Prostate gland (tissue), 2 donors: ENCODE measurements at regions not wholly inside any gene's neighbourhood (a gene's known extent, or its start where the extent isn't known, plus 50 kb on each side); places are given as distances from the start of the nearest gene placed in this dataset.

Experiments used
- DNase-seq: peaks from one replicate; pipeline ENCODE4 v3.0.0-alpha.2; 2019; ENCODE audit warnings: low spot score
- H3K27ac ChIP-seq, 2 donors: fragments of 200-600 bp; sonication (generic); 2 replicates each; pipeline ENCODE4 v1.5.1; 2017 to 2019
- H3K27me3 ChIP-seq: fragments of 200-600 bp; sonication (generic); replicated peaks from 2 replicates; pipeline ENCODE4 v1.5.1; 2019; ENCODE audit not compliant: insufficient read depth
- H3K36me3 ChIP-seq, 2 donors: fragments of 200-600 bp; sonication (generic); 1 replicate in 1 of 2; 2 replicates in 1 of 2; pipeline versions ENCODE4 v1.5.1 to v1.8.1; 2017 to 2019
- H3K4me1 ChIP-seq: fragments of 200-600 bp; sonication (generic); replicated peaks from 2 replicates; pipeline ENCODE4 v1.5.1; 2019
- H3K4me3 ChIP-seq, 2 donors: fragments of 200-600 bp; sonication (generic); 2 replicates each; pipeline ENCODE4 v1.5.1; 2017 to 2019
- H3K9me3 ChIP-seq: fragments of 200-600 bp; sonication (generic); 2 replicates; pipeline ENCODE4 v1.5.1; 2017
- POLR2A ChIP-seq: fragments of 450-650 bp; IDR thresholded peaks from one replicate; pipeline ENCODE4 v1.6.1; 2016; ENCODE audit warnings: antibody characterized with exemption, mild to moderate bottlenecking
- POLR2AphosphoS5 ChIP-seq: sonication (generic); formaldehyde crosslinking; IDR thresholded peaks from one replicate; pipeline ENCODE4 v1.6.1; 2017; ENCODE audit warnings: antibody characterized with exemption
- WGBS: methylation state at CpG from one replicate; pipeline ENCODE4 v1.1.5; 2018; 5-methylcytosine and 5-hydroxymethylcytosine counted together
- intact Hi-C: fragments of 100-400 bp; cut with DNase I; formaldehyde crosslinking; loops from one replicate; pipeline ENCODE4 v1.14.2; 2022
- TF ChIP-seq, protein P1 (sequence below), 4 experiments: fragments of 200-600 bp in 2 of 4; fragments of 450-650 bp in 2 of 4; sonication (generic) in 2 of 4; IDR thresholded peaks; 1 replicate in 3 of 4; 2 replicates in 1 of 4; pipeline ENCODE4 v1.5.1; 2016 to 2019; ENCODE audit warnings: antibody characterized with exemption in 4 of 4, mild to moderate bottlenecking in 2 of 4, moderate library complexity in 2 of 4

DNA sequence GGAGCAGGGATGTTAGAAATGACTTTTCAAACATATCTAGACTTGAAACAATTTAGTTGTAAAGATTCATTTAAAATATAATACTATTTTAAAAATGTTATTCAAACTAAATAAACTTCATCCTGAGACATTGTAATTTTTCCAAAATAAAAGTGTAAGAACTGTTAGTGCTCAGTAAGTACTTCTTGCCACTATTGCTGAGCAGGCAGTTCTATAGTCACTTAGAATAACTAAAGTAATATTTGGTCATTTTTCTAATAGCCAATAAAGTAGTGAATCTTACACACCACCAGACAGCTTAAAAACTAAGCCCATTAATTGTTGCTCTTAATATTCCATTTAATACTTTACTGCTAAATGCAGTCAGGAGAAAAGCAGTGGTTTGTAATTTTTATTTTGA, 1120.0 kb upstream of the CDH10 start:
- Histone ChIP-seq H3K27ac (no peak overlapping the region), H3K36me3 (no peaks in the 10 kb centered on the region), H3K27me3 (no peaks in the 10 kb centered on the region), H3K9me3 (no peaks in the 10 kb centered on the region), H3K4me1 (no peaks in the 10 kb centered on the region), H3K4me3 (no peak overlapping the region)
- intact Hi-C loops, result no loop called here
- no peak for DNase-seq
- TF ChIP-seq POLR2AphosphoS5 (no peak), POLR2A (no peak)
- TF ChIP-seq, protein P1, sequence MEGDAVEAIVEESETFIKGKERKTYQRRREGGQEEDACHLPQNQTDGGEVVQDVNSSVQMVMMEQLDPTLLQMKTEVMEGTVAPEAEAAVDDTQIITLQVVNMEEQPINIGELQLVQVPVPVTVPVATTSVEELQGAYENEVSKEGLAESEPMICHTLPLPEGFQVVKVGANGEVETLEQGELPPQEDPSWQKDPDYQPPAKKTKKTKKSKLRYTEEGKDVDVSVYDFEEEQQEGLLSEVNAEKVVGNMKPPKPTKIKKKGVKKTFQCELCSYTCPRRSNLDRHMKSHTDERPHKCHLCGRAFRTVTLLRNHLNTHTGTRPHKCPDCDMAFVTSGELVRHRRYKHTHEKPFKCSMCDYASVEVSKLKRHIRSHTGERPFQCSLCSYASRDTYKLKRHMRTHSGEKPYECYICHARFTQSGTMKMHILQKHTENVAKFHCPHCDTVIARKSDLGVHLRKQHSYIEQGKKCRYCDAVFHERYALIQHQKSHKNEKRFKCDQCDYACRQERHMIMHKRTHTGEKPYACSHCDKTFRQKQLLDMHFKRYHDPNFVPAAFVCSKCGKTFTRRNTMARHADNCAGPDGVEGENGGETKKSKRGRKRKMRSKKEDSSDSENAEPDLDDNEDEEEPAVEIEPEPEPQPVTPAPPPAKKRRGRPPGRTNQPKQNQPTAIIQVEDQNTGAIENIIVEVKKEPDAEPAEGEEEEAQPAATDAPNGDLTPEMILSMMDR (IDR thresholded peaks at IDR 0.05), result no peak

DNA sequence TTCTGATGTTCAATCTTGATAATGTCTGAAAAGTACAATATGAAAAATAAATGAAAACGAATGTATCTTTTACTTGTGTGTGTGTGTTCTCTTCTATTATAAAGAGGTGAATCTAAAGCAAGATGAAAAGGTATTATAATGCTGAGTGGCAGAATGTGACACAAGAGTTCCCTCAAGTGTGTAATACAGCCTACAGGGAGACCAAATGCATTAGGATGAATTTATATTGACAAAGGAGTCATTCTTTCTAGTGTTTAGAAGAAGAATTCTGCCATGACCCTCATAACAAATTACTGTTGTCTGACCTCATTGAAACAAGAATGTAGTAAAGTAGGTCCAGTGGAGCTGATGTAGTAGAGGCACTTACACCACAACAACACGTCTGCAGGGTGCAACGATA, 1119.0 kb upstream of the CDH10 start:
- 13% methylated on average over 3 of the region's 3 CpGs for WGBS
- Histone ChIP-seq H3K9me3 (no peaks in the 10 kb centered on the region), H3K36me3 (no peaks in the 10 kb centered on the region), H3K4me1 (no peaks in the 10 kb centered on the region), H3K4me3 (no peak overlapping the region), H3K27me3 (no peaks in the 10 kb centered on the region), H3K27ac (no peak overlapping the region)
- no peak for DNase-seq
- no peak for TF ChIP-seq POLR2A
- no peak for TF ChIP-seq POLR2AphosphoS5
- TF ChIP-seq, protein P1 (IDR thresholded peaks at IDR 0.05), result no peak
- intact Hi-C loops, result no loop called here

DNA sequence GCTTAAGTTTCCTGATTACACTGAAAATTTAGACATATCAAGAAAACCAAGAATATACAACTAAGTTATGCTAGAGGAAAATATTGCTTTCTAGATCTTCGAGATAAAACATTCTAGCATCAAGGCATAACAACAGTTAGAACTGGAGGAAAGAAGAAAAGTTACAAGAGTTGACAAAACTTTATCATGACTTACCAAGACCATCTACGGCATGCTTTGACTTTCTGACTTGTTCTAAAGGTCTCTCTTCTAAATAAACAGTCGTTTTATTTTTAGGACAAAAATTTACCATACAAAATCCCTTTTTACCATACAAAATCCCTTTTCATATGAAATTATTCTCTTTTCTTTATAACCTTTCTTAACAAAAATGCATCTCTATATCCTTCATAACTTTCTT, 1110.1 kb upstream of the CDH10 start:
- no peaks in the 10 kb centered on the region for H3K4me1 ChIP-seq
- 46% methylated on average over 3 of the region's 3 CpGs for WGBS
- H3K9me3 ChIP-seq, result no peaks in the 10 kb centered on the region
- no peaks in the 10 kb centered on the region for H3K36me3 ChIP-seq
- DNase-seq, result no peak
- intact Hi-C loops, result no loop called here
- no peak overlapping the region for H3K4me3 ChIP-seq
- H3K27ac ChIP-seq, result no peak overlapping the region
- TF ChIP-seq POLR2AphosphoS5 (no peak), POLR2A (no peak)
- TF ChIP-seq, protein P1 (IDR thresholded peaks at IDR 0.05), result no peak
- H3K27me3 ChIP-seq, result no peaks in the 10 kb centered on the region

DNA sequence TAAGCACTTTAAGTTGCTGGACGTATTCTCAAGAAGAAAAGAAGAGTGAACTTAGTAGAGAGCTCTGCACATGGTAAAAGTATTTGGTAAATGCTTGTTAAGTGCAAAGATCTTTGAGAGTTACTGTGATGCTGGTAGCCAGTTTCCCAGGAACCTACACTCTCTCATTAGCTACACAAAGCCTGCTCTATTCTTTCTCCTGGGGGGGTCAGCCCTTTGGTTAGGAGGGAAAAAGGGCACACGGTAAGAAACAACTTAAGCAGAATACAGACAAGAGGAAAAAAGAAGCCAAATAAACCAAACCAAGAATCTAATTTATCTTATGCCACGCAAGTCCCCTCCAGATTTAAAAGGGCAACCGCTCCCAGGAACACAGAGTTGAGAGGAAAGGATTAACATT, 1100.1 kb upstream of the CDH10 start:
- Histone ChIP-seq H3K4me3 (no peak overlapping the region), H3K27me3 (no peaks in the 10 kb centered on the region), H3K4me1 (no peaks in the 10 kb centered on the region), H3K36me3 (no peaks in the 10 kb centered on the region), H3K9me3 (no peaks in the 10 kb centered on the region), H3K27ac (no peak overlapping the region)
- WGBS, result 57% methylated on average over 4 of the region's 4 CpGs
- TF ChIP-seq POLR2A, result no peak
- no peak for TF ChIP-seq POLR2AphosphoS5
- TF ChIP-seq, protein P1 (IDR thresholded peaks at IDR 0.05), result no peak
- DNase-seq, result no peak
- intact Hi-C loops, result no loop called here

DNA sequence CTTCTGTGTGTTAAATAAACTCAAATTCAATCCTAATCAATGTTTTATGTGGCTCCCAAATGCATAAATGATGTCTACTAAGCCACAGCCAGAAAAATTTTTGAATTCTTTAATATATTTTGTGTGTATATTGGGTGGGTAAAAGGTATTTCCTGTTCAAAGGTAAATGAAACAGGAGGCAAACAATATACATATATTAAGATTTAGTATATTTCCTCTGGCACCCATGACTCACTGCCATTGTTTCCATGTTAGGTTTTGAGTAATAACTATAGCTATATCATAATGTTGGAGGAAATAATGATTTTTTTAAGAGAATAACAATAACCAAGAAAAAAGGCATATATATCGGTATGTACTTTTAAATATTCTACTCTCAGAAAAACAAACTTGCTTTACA, 1071.9 kb upstream of the CDH10 start:
- intact Hi-C loops, result no loop called here
- no peak for DNase-seq
- TF ChIP-seq POLR2AphosphoS5 (no peak), POLR2A (no peak)
- TF ChIP-seq, protein P1 (IDR thresholded peaks at IDR 0.05), result no peak
- 89% methylated on average over 1 of the region's 1 CpG for WGBS
- Histone ChIP-seq H3K27ac (no peak overlapping the region), H3K4me1 (no peaks in the 10 kb centered on the region), H3K4me3 (no peak overlapping the region), H3K9me3 (no peaks in the 10 kb centered on the region), H3K36me3 (no peaks in the 10 kb centered on the region), H3K27me3 (no peaks in the 10 kb centered on the region)
